Forelimb muscle (tissue), 1 donor: ENCODE measurements at regions not wholly inside any gene's neighbourhood (a gene's known extent, or its start where the extent isn't known, plus 50 kb on each side); places are given as distances from the start of the nearest gene placed in this dataset.
"Not testable (repeated sequence)": the region's sequence is repeated elsewhere in the genome, so short reads cannot be mapped to it uniquely, and the experiment has no call there.

Source experiments
- DNase-seq: peaks from one replicate; pipeline ENCODE4 v3.0.0-alpha.2; 2013; ENCODE audit warnings: low read depth

- not testable (repeated sequence) for DNase-seq
These were observed 63.9 kb downstream of the RWDD3 start for GRCh38 chr1:95297906-95298305.

- DNase-seq, result no peak
These were observed 67.1 kb downstream of the RWDD3 start for GRCh38 chr1:95301091-95301490.

- no peak for DNase-seq
These were observed 67.6 kb downstream of the RWDD3 start for GRCh38 chr1:95301614-95302013.

GRCh38 chr1:95304803-95305202, 70.8 kb downstream of the RWDD3 start:
- no peak for DNase-seq

- DNase-seq, result no peak
These were observed 74.4 kb downstream of the RWDD3 start for GRCh38 chr1:95308276-95309030.

- no peak for DNase-seq
These were observed 75.0 kb downstream of the RWDD3 start for GRCh38 chr1:95309031-95309471.

GRCh38 chr1:95311014-95311413, 77.0 kb downstream of the RWDD3 start:
- DNase-seq, result no peak

- DNase-seq, result no peak
These were observed 77.8 kb downstream of the RWDD3 start for GRCh38 chr1:95311762-95312161.

GRCh38 chr1:95312181-95312580, 78.2 kb downstream of the RWDD3 start:
- no peak for DNase-seq

GRCh38 chr1:95313527-95313926, 79.5 kb downstream of the RWDD3 start:
- no peak for DNase-seq

GRCh38 chr1:95321531-95321930, 87.5 kb downstream of the RWDD3 start:
- DNase-seq, result no peak

- no peak for DNase-seq
These were observed 89.1 kb downstream of the RWDD3 start for GRCh38 chr1:95323123-95323522.

- DNase-seq, result no peak
These were observed 91.3 kb downstream of the RWDD3 start for GRCh38 chr1:95325349-95325748.

GRCh38 chr1:95326023-95326422, 92.0 kb downstream of the RWDD3 start:
- DNase-seq, result no peak

- DNase-seq, result no peak
These were observed 98.7 kb downstream of the RWDD3 start for GRCh38 chr1:95332754-95333153.

GRCh38 chr1:95339377-95339776, 105.4 kb downstream of the RWDD3 start:
- no peak for DNase-seq

- DNase-seq, result no peak
These were observed 106.1 kb downstream of the RWDD3 start for GRCh38 chr1:95340061-95340460.

GRCh38 chr1:95352767-95353166, 118.8 kb downstream of the RWDD3 start:
- no peak for DNase-seq

- no peak for DNase-seq
These were observed 119.2 kb downstream of the RWDD3 start for GRCh38 chr1:95353194-95353593.

GRCh38 chr1:95364546-95364945, 130.5 kb downstream of the RWDD3 start:
- no peak for DNase-seq

- DNase-seq, result no peak
These were observed 132.5 kb downstream of the RWDD3 start for GRCh38 chr1:95366498-95366897.

GRCh38 chr1:95368178-95368577, 134.2 kb downstream of the RWDD3 start:
- DNase-seq, result no peak

GRCh38 chr1:95369985-95370690, 136.1 kb downstream of the RWDD3 start:
- DNase-seq, result no peak
